Stimulated activated naive CD4-positive, alpha-beta T cell (primary cell): ENCODE measurements at regions not wholly inside any gene's neighbourhood (a gene's known extent, or its start where the extent isn't known, plus 50 kb on each side); places are given as distances from the start of the nearest gene placed in this dataset.
"Not testable (repeated sequence)": the region's sequence is repeated elsewhere in the genome, so short reads cannot be mapped to it uniquely, and the experiment has no call there.

Source experiments
- DNase-seq, 6 experiments: peaks; one replicate each; lab custom pipeline; 2025; lab: John Stamatoyannopoulos, UW

DNA sequence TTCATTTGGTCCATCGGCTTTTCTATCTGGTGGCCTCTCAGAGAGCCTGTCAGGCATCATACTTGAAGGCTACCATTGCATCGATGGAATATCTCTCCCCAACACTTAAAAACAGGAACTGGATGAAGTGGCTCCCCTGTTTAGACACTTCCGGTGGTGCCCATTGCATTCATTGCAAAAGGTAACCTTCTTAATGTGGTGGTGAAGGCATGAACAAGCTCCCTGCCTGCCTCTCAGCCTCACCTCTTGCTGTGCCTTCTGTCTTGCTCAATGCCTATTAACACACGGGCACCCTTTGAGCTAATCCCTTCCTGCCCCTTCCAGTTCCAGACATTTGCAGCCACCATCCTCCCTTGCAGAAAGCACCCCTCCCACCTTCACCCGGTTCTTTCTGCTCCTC, 233.1 kb upstream of the MSX2 start:
- no peak for DNase-seq

DNA sequence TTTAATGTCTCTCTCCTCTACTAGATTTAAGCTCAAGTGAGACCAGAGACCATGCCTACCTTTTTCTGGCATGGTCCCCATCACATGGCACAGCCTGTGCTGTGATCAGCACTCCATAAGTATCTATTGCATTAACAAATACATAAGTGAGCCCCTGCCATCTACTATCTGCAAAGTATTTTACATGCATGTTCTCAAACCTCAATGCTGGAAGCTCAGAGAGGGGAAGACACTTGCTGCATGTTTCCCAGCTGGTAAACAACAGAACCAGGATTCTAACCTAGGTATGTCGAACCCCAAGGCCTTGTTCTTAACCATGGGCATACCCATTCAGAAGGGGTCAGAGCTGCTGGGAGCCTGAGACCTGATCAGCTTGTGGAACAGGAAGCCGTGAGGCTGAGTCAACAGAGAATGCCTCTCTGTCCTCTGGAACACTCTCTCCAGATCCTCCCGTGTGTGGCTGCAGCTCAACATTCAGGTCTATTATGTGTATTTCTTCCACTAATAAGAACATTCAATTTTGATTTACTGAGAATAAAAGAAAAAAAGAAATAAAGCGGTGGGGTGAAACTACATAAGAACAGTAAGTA, 232.5 kb upstream of the MSX2 start:
- DNase-seq = no peak

DNA sequence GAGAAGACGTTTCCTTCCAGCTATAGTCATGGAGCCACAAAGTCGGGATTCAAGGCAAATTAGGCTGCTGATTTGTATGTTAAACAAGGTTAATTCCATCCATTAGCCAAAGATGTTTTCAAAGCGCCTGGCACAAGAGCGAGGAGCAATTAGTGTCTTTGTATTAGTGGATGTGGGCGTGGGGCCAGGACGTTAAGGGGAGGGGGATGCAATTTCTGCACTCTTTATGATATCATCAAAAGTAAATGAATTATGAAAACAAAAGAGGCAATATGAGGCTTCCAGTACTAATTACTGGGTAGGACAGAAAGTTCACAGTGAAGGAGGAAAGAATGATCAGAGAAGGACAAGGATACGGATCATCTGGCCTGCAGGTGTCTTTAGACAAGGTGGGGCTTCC, 230.9 kb upstream of the MSX2 start:
- no peak for DNase-seq

DNA sequence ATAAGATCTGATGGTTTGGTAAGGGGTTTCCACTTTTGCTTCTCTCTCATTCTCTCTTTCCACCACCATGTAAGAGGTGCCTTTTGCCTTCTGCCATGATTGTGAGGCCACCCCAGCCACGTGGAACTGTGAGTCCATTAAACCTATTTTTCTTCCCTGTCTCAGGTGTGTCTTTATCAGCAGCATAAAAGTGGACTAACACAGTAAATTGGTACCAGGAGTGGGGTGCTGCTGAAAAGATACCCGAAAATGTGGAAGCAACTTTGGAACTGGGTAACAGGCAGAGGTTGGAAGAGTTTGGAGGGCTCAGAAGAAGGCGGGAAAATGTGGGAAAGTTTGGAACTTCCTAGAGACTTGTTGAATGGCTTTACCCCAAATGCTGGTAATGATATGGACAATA, 226.4 kb upstream of the MSX2 start:
- not testable (repeated sequence) for DNase-seq

DNA sequence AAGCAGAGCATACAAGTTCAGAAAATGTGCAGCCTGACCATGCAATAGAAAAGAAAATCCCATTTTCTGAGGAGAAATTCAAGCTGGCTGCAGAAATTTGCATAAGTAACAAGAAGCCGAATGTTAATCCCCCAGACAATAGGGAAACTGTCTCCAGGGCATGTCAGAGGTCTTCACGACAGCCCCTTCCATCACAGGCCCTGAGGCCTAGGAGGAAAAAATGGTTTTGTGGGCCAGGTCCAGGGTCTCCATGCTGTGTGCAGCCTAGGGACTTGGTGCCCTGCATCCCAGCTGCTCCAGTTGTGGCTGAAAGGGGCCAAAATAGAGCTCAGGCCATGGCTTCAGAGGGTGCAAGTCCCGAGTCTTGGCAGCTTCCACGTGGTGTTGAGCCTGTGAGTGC, 225.8 kb upstream of the MSX2 start:
- not testable (repeated sequence) for DNase-seq

DNA sequence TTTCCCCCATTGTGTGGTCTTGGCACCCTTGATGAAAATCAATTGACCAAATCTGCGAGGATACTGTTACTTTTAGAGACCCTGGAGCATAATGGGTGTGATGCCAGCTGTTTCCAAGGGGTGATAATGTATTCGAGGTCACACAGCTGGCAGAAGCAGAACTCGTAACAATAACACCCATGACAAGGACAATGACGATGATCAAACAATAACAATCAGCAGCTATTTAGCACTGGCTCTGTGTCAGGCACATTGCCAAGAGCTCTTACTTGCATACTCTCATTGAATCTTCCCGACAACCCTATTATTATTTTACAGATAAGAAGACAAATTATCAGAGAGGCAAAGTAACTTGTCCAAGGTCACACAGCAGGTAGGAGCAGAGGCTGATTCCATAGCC, 223.7 kb upstream of the MSX2 start:
- DNase-seq = no peak

DNA sequence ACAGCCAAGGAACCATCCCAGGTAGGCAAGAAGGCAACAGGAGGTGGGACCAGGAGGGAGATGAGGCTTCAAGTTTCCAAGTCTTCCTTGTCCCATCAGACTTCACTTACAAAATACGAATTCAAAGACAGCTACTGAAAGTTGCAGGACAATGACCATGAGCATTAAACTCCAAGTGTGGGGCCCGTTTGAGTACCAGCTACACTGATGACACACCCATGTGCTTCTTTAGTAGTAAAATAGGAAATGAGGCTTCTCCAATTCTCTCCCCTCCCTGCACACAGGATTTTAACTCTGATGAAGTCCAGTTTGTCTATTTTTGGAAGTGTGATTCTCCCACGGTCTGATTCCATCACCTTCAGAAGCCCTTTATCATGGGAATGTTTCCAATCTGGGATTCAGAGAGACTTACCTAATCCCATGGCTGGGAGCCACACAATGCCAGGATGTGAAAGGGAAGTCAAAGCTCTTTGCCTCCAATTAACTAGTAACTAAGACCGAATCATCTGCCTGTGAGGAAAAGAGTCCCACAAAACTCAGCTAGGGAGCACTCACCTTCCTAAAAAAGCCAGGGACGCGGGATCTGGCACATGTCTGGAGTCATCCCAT, 222.8 kb upstream of the MSX2 start:
- no peak for DNase-seq

DNA sequence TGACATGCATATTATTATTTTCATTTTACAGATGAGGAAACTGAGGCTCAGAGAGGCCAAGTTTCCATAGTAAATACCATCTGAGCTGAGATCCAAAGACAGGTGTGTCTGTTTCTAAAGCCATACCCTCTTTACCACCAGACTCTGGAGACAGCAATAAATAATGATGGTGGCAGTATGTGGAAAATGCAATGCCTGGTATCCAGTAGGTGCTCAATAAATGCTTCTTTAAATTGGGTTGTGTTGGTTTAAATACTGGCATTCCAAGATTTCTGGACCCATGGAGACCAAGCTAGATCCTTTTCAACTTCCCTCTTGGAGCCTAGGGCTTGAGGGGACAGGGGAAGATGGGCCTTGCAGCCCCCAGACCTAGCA, 221.3 kb upstream of the MSX2 start:
- no peak for DNase-seq

DNA sequence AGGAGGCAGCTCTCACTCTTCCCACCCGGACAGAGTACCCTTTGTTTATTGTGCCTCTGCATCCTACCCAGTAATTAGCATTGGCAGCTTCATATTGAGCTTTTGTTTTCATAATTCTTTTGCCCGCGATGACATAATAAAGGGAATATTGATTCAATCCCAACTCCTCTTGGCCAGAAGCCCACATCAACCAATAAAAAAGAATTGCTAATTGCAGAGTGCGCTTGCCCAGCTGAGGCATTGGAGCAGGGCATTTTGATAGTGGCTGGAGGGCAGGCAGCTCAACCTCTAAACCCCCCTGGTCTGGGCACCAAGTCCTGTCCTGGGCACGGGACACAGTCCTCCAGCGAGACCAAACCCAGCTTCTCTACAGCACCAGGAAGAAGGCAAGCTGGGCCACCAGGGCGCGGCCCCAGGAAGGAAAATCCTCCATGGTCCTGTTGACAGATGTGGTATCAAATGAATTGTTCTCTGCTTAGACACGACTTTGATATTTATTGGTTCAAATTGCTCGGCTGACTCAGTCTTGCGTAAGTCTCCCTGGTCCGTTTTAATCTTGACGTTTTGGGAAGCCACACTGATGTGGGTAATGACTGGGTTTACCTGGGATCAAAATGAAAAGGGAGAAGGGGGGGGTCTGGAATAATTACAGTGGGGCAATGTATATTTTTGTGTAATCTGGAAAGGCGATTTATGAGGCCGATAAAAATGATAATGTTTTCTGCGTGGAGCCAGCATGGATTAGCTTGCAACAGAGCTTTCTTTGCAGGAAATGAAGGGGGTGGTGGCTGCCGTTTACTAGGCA, 220.7 kb upstream of the MSX2 start:
- DNase-seq = no peak

DNA sequence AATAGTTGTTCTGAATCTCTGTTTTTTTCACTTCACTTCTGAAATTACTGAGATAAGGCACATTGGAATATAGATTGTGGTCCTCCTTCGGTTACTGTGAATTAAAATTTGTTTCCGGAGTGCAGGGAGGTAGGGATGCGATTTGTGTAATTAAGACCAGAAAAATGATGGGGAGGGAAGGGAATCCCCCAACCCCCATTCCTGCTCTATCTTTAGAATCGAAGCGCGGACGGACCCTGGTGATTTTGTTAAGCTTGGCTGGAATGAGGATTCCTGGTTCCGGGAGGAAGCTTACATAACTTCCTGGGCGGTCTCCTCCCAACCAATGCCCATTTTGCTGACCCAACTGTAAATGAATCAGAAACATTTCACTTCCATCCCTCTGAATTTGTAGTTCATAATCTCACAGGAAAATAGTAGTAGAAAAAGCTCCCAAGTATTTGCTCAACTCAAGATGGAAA, 220.1 kb upstream of the MSX2 start:
- no peak for DNase-seq

DNA sequence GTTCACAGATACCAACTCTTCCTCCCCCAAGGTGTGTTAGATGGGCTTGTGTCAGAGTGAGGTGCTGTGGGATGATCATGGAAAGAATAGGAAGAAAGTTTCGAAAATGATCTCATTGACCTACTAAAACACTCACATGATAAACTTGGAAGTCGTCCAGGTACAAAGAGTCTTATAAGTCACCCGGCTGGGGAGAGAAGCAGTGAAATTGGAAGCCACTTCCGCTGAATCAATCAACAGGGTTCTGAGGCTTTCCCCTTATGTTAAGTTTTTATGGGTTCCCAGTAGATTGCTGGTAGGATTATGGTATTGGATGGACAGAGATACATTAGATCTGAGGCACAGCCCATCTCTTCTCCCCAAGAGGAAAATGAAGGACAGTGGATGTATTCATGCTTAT, 218.8 kb upstream of the MSX2 start:
- no peak for DNase-seq

DNA sequence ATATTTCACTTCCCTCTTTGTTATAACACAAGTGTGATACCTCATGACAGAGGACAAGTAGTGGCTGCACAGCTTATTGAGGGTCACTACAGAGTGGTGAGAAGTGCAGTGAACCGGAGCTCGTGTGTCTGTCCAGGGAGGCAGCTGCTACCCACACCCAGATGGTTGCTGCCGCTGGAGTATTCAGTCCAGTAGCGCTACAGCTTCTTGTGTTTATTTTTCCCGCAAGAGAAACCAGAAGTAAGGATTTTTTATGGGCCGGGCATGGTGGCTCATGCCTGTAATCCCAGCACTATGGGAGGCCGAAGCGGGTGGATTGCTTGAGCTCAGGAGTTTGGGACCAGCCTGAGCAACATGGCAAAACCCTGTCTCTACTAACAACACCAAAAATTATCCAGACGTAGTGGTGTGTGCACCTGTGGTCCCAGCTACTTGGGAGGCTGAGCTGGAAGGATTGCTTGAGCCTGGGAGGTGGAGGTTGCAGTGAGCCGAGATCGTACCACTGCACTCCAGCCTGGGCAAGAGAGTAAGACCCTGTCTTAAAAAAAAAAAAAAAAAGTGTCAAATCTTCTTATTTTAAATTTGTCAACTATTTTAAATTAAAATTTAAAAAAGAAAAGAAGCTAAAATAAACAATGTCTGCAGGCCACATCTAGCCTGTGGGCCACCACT, 213.5 kb upstream of the MSX2 start:
- DNase-seq = not testable (repeated sequence)

DNA sequence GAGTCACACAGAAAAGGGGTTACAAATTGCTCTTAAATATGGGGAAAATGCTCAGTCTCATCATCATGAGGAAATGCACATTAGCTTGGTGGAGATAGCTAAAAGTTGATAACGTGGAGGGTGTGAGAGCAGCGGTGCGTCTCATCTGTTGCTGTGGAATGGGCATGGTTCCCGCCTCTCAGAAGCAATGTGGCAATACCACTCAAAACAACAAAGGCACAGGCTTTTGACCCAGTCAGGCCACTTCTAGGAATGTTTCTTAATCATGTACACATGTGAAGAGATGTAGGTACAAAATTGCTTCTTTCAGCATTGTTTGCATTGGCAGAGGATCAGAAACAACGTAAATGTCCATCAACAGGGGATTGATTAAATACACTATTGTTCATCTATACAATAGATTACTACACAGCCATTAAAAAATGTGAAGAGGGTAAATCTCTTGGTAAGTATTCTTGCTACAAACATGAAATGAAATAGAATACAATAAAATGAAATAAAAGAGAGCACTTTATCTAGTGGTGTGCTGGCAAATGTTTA, 212.6 kb upstream of the MSX2 start:
- no peak for DNase-seq

DNA sequence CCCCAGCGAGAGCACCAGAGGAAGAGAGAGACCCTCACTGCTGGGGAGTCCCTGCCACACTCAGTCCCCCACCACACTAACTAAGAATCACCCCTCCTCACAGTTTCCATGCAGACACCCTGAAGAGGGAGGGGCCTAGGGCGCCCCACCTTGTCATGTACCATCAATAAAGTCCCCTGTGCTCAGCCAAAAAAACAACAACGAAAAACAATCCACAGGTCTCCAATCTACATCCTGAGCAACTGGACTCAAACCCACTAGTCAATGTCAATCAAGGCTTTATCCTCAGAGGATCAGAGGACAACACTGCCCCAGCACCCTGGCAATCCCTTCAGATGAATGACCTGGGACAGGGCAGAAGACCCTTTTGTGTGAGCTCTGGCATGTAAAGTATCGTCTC, 210.1 kb upstream of the MSX2 start:
- DNase-seq = no peak

DNA sequence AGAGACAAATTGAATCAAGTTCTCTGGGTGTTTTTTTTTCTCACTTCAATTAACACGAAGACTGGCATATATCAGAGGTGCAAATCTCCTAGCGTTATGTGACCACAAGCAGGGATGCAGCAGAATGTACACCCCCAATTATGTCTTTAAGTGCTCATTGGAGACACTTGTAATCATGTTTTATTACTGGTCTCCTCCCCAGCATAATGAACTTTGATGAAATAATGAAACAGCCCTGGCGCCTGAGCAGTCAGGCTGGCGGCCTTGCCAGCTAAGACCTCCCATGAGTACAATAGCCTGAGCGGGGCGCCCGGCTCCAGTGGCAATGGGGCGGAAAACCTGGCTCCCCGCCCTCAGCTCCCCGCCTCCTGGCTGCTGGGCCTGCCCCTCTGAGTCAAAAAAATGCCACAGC, 209.4 kb upstream of the MSX2 start:
- DNase-seq = no peak

DNA sequence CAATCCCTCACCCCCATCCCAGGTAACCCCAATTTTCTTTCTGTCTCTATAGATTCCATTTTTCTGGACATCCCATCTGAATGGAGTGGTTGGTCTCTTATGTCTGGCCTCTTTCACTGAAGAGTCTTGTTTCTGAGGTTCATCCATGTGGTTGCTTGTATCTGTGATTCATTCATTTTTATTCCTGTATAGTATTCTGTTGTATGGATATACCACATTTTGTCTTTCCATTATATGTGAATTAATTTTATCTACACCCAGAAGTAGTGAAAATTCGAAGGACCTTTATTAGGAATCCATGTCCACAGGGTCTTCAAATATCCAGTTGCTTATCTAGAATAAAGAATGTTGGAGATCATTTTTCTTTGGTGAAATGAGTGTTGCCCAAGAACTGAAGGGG, 207.6 kb upstream of the MSX2 start:
- DNase-seq = no peak

DNA sequence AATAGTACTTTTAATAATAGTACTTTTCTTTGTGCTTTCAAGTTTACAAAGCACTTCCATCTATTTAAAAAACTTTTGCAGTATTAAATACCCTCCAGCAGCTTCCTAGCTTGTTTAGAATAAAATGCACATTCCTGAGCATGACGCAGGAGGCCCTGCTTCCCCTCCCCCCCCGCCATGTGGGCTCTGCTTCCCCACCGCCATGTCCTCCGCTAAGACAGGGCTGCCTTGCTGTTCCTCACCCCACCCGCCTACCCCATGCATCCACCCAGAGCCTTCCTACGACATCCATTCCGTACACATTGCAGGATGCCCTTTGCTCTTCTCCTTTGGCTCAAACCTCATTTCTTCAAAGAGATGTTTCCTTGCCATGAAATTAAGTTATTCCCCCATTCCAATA, 205.9 kb upstream of the MSX2 start:
- DNase-seq = no peak

DNA sequence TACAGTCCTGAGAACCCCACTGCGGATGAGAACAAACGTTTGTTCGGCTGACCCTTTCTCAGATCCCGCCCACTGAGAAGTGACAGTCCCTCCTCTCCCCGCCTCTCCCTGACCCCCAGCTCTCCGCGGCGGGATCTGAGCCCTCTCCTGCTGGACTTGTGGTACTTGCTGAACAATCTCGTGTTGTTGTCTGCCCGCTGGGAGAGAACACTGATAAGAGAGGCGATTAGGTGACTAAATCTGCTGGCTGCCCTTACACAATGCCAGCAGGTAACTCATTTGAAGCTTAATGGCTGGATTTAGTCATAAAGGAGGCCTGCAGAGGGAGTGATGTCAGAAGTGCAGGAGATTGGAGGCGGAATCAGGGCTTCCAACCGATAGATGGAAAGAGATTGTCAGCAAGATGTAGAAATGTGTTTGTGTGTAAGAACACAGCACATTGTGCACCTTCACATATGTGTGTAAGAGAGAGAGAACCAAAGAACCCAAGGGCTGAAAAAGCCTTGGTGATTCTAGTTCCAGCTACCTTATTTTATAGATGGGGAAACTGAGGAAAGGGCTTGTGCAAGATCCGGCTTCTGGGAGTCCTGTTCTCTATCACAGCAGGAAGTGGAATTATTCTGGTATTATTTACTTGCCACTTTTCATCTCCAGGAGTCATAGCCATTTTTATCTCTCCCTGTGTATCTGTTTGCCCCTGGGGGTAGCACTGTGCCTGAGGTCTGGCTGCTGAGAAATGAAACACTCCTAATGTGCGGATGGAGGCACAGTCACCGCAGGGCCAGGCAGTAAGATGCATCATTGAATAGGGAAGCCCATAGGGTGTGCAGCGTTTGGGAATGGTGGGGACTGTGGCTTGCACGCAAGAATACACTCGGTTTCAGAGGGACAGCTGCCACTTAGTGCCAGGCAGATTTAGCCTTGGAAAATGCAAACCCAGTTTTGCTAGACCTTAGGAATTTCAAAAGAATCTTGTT, 203.7 kb upstream of the MSX2 start:
- DNase-seq = no peak

DNA sequence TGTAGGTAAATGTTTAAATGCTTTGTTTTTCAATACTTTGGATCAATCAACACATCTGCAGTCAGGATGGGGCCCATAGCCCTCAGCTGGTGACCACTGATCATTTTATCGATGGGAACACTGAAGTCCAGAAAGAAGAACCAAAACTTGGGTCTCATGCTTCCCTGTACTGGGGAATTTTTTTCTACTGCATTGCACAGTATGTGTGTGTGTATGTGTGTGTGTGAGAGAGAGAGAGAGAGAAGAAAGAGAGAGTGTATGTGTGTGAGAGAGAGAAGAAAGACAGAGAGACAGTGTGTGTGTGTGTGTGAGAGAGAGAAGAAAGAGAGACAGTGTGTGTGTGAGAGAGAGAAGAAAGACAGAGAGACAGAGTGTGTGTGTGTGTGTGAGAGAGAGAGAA, 202.9 kb upstream of the MSX2 start:
- DNase-seq = no peak

DNA sequence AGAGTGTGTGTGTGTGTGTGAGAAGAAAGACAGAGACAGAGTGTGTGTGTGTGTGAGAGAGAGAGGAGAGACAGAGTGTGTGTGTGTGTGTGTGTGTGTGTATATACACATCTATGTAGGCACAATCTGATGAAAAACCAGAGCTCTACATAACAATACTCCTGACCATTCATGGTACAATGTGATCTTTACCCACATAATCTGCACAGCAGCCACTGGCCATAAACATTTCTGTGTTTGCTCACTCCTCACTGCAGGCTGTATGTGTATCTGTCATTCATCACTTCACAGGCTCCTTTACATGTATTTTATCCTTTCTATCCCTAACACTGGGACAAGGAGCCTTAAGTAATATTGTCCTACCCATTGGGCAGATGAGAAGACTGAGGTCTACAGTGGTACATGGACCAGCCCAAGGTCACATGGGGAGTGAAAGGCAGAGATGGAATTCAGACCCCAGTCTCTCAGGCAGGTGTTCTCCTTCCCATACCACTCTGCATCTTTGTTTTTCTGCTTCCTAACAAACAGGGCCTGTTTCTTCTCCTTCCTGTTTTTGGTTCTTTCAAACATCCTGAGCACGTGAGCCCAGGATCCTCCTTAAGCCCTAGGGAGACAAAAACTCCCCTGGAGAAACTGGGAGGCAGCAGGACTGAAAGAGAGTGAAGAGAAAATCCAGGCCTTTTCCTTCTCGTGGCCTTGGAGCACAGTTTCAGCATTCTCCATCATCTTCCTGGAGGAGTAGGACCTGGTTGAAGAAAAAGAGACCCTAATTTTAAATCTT, 201.7 kb upstream of the MSX2 start:
- no peak for DNase-seq
